Thyroid gland (tissue), 4 donors: ENCODE measurements at regions not wholly inside any gene's neighbourhood (a gene's known extent, or its start where the extent isn't known, plus 50 kb on each side); places are given as distances from the start of the nearest gene placed in this dataset.

Experiments
- DNase-seq, 2 donors: peaks; one replicate each; pipeline ENCODE4 v3.0.0-alpha.2; 2019
- H3K27ac ChIP-seq, 3 donors: fragments of 200-600 bp; sonication (generic); 1 replicate in 2 of 3; 2 replicates in 1 of 3; pipeline ENCODE4 v1.5.1; 2016 to 2019; ENCODE audit warnings: mild to moderate bottlenecking in 1 of 3, moderate library complexity in 1 of 3
- H3K27me3 ChIP-seq: fragments of 200-600 bp; sonication (generic); one replicate; pipeline ENCODE4 v1.5.1; 2019
- H3K36me3 ChIP-seq, 2 donors: fragments of 200-600 bp; sonication (generic); one replicate each; pipeline ENCODE4 v1.5.1; 2016 to 2019
- H3K4me1 ChIP-seq, 2 donors: fragments of 200-600 bp; sonication (generic); one replicate each; pipeline ENCODE4 v1.5.1; 2017 to 2019
- H3K4me3 ChIP-seq, 3 donors: fragments of 200-600 bp; sonication (generic); replicated peaks in 1 of 3; 1 replicate in 2 of 3; 2 replicates in 1 of 3; pipeline ENCODE4 v1.5.1; 2016; ENCODE audit warnings: mild to moderate bottlenecking in 1 of 3
- H3K9me3 ChIP-seq: fragments of 200-600 bp; sonication (generic); one replicate; pipeline ENCODE4 v1.5.1; 2017
- POLR2A ChIP-seq, 2 donors: fragments of 450-650 bp; IDR thresholded peaks; one replicate each; pipeline ENCODE4 v1.6.1; 2017; ENCODE audit warnings: antibody characterized with exemption in 2 of 2, mild to moderate bottlenecking in 2 of 2, moderate library complexity in 1 of 2
- WGBS, 2 donors: methylation state at CpG; one replicate each; pipeline ENCODE4 v1.1.5; 2017; 5-methylcytosine and 5-hydroxymethylcytosine counted together
- intact Hi-C: fragments of 100-400 bp; cut with DNase I; formaldehyde crosslinking; loops from one replicate; pipeline ENCODE4 v1.15.1; 2023
- TF ChIP-seq, protein P1 (sequence below), 6 experiments: fragments of 200-600 bp in 3 of 6; fragments of 450-650 bp in 3 of 6; sonication (generic) in 3 of 6; IDR thresholded peaks; one replicate each; pipeline ENCODE4 v1.5.1; 2016 to 2019; ENCODE audit warnings: antibody characterized with exemption in 6 of 6, mild to moderate bottlenecking in 2 of 6, inconsistent platforms in 1 of 6, moderate library complexity in 1 of 6

DNA sequence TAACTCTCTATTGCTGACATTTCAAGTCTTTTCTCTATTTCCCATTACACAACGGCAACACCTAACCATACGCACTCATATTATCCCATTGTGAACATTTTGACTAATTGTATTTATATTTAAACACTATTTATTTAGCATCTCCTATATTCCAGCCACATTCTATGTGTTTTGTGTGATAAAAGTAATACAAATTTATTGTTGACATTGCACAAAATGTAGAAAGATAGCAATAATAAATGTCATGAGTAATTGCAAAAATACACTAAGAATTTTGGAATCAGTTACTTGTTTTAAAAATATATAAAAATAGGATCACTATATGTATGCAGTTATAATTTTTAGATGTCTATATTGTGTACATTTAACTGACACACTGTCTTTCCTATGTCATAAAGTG lies 413.0 kb upstream of the PTPRD start:
- intact Hi-C loops = no loop called here
- Histone ChIP-seq H3K9me3 (no peaks in the 10 kb centered on the region), H3K4me3 (no peak overlapping the region), H3K36me3 (no peaks in the 10 kb centered on the region), H3K27me3 (no peaks in the 10 kb centered on the region), H3K27ac (no peak overlapping the region), H3K4me1 (no peaks in the 10 kb centered on the region)
- TF ChIP-seq POLR2A (IDR thresholded peaks at IDR 0.05) = no peak
- TF ChIP-seq, protein P1, sequence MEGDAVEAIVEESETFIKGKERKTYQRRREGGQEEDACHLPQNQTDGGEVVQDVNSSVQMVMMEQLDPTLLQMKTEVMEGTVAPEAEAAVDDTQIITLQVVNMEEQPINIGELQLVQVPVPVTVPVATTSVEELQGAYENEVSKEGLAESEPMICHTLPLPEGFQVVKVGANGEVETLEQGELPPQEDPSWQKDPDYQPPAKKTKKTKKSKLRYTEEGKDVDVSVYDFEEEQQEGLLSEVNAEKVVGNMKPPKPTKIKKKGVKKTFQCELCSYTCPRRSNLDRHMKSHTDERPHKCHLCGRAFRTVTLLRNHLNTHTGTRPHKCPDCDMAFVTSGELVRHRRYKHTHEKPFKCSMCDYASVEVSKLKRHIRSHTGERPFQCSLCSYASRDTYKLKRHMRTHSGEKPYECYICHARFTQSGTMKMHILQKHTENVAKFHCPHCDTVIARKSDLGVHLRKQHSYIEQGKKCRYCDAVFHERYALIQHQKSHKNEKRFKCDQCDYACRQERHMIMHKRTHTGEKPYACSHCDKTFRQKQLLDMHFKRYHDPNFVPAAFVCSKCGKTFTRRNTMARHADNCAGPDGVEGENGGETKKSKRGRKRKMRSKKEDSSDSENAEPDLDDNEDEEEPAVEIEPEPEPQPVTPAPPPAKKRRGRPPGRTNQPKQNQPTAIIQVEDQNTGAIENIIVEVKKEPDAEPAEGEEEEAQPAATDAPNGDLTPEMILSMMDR (IDR thresholded peaks at IDR 0.05) = no peak
- 95 to 98% methylated on average over 2 of the region's 2 CpGs for WGBS, 2 donors
- no peak for DNase-seq

DNA sequence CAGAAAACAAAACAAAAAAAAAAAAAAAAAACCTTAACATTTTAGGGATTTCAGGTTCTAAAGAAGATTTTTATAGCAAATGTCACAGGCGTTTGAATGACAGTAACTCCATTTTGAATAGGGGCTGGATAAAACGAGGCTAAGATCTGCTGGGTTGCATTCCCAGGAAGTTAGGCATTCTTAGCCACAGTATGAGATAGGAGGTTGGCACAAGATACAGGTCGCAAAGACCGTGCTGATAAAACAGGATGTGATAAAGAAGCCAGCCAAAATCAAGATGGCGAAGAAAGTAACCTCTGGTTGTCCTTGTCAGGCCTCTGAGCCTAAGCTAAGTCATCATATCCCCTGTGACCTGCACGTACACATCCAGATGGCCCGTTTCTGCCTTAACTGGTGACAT lies 425.6 kb upstream of the PTPRD start:
- no peaks in the 10 kb centered on the region for H3K9me3 ChIP-seq
- intact Hi-C loops = no loop called here
- no peaks in the 10 kb centered on the region for H3K27me3 ChIP-seq
- H3K36me3 ChIP-seq = no peaks in the 10 kb centered on the region
- H3K4me3 ChIP-seq = no peak overlapping the region
- H3K4me1 ChIP-seq = no peaks in the 10 kb centered on the region
- H3K27ac ChIP-seq = no peak overlapping the region
- TF ChIP-seq POLR2A (IDR thresholded peaks at IDR 0.05) = no peak
- TF ChIP-seq, protein P1 (IDR thresholded peaks at IDR 0.05) = no peak
- DNase-seq = no peak
- WGBS, 2 donors = 68 to 69% methylated on average over 7 of the region's 7 CpGs

DNA sequence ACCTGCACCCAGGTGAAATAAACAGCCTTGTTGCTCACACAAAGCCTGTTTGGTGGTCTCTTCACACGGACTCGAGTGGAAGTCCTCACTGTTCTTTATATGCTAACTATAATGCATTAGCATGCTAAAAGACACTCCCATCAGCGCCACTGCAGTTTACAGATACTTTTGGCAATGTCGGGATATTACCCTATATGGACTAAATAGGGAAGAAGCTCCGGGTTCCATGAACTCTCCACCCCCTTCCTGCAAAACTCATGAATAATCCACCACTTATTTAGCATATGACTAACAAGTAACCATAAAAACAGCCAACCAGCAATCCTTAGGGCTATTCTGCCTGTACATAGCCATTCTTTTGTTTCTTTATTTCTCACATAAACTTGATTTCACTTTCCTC lies 426.2 kb upstream of the PTPRD start:
- Histone ChIP-seq H3K27me3 (no peaks in the 10 kb centered on the region), H3K36me3 (no peaks in the 10 kb centered on the region), H3K27ac (no peak overlapping the region), H3K4me1 (no peaks in the 10 kb centered on the region), H3K4me3 (no peak overlapping the region), H3K9me3 (no peaks in the 10 kb centered on the region)
- 84 to 86% methylated on average over 5 of the region's 5 CpGs for WGBS, 2 donors
- DNase-seq = no peak
- TF ChIP-seq, protein P1 (IDR thresholded peaks at IDR 0.05) = no peak
- no peak for TF ChIP-seq POLR2A (IDR thresholded peaks at IDR 0.05)
- intact Hi-C loops = no loop called here

DNA sequence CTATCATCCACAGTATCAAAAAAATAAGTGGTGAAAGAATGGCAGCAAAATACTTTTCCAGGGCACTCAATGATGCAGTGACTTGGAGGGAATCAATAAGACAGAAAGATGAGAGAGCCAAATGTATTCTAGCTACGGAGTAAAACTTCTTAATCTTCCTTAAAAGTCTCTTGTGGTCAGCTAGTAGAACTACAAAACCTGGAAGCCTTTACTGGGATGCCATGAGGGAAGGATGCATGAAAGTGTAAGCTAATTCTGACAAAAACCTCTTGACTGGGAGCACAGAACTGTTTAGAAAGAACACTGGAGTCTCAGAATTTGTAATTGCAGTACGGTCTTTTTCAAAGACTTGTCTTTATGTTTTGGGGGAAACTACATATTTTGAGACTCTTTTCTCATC lies 432.8 kb upstream of the PTPRD start:
- no peak for DNase-seq
- Histone ChIP-seq H3K27me3 (no peaks in the 10 kb centered on the region), H3K27ac (no peak overlapping the region), H3K4me3 (no peak overlapping the region), H3K9me3 (no peaks in the 10 kb centered on the region), H3K36me3 (no peaks in the 10 kb centered on the region), H3K4me1 (no peaks in the 10 kb centered on the region)
- intact Hi-C loops = no loop called here
- TF ChIP-seq, protein P1 (IDR thresholded peaks at IDR 0.05) = no peak
- TF ChIP-seq POLR2A (IDR thresholded peaks at IDR 0.05) = no peak
- WGBS, 2 donors = 31 to 47% methylated on average over 2 of the region's 2 CpGs

DNA sequence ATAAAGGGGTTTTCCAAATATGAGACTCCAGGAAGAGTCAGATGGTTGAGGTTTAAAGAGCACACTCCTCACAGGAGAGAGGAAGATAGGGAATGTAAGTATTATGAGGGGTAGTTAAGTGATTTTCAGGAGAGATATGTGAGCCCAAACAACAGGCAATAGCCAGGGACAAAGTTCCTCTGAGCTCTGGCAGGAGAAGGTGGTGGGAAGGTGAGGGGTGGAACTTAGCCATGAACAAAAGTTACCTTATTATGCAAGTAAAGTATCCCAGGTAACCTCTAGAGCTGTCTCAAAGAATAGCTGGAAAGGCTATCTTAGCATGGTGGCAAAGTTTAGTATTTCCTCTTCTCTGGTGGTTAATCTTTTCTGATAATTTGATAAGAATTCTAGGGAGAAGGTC lies 450.5 kb upstream of the PTPRD start:
- no peak overlapping the region for H3K4me3 ChIP-seq
- no peaks in the 10 kb centered on the region for H3K4me1 ChIP-seq
- no peaks in the 10 kb centered on the region for H3K9me3 ChIP-seq
- no peak overlapping the region for H3K27ac ChIP-seq
- no peak for DNase-seq
- no peaks in the 10 kb centered on the region for H3K36me3 ChIP-seq
- intact Hi-C loops = no loop called here
- TF ChIP-seq POLR2A (IDR thresholded peaks at IDR 0.05) = no peak
- TF ChIP-seq, protein P1 (IDR thresholded peaks at IDR 0.05) = no peak
- no peaks in the 10 kb centered on the region for H3K27me3 ChIP-seq
